Fibroblast of peridontal ligament (primary cell): ENCODE measurements at regions not wholly inside any gene's neighbourhood (a gene's known extent, or its start where the extent isn't known, plus 50 kb on each side); places are given as distances from the start of the nearest gene placed in this dataset.
A peak's percentile ranks its signal among the peaks of the same experiment; 100 is the strongest.
"Not testable (repeated sequence)": the region's sequence is repeated elsewhere in the genome, so short reads cannot be mapped to it uniquely, and the experiment has no call there.

Experiments used
- DNase-seq: peaks from one replicate; pipeline ENCODE4 v3.0.0-alpha.2; 2010; ENCODE audit errors: extremely low read depth

DNA sequence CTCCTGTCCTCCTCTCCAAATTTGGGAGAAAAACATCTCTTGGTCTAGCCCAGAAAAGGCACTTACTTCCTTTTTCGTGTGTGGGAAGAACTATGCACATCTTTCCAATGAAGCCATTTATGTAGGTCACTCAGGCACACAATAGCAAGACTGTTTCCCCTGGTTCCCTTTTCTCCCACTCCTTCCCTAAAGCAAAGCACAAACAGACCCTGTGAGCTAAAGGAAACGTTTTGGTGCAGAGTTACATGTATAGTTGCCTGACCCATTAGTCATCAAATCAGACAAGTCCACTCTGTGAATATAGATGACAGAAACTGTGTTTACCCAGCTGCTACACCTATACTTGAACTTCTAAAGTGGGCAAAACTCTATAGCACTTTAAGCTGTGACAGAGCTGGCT lies 474.6 kb downstream of the COL12A1 start:
- DNase-seq, result peak; percentile 73

DNA sequence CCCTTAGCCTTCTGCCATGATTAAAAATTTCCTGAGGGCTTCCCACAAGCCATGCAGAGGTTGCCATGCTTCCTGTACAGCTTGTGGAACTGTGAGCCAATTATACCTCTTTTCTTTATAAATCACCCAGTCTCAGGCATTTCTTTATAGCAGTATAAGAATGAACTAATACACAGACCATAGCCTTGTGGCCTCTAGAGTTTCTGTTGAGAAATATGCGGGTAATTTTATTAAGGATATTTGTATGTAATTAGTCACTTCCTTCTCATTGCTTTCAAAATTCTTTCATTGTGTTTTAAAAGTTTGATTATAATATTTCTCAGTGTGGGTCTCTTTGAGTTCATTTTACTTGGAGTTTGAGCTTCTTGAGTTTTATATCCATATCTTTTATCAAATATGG lies 484.9 kb downstream of the COL12A1 start:
- DNase-seq, result no peak

DNA sequence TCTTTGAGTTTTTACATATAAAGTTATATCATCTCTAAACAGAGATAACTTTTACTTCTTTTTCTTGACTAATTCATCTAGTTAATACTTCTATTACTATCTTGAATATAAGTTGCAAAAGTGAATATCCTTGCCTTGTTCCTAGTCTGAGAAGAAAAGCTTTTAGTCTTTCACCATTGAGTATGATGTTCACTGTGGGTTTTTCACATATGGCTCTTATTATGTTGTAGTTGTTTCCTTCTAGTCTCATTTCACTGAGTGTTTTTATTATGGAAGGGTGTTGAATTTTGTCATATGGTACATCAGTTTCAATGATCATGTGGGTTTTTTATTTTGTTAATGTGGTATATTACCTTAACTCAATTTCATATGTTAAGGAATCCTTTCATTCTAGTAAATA lies 488.3 kb downstream of the COL12A1 start:
- peak; percentile 75 for DNase-seq

- peak; percentile 83 for DNase-seq
These were observed 490.3 kb downstream of the COL12A1 start for GRCh38 chr6:74715355-74716085.

DNA sequence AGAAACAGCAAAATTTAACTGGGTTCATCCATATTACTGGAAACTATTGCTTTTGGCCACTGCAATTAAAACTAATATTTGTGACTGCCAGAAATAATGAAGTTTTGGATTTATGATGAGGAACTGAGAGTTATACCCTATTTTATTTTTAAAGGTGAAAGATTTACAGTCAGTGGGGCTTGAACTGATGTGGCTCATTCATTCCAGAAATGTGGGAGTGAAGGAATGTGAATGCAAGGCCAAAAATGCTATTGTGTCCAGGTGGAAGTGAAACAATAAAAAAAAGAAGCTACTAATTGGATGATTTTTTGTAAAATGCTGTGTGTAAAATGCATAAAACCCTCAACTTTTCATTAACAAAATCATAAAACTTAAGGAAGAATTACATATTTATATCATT lies 491.9 kb downstream of the COL12A1 start:
- DNase-seq, result no peak

GRCh38 chr6:74705451-74705850 lies 500.4 kb downstream of the COL12A1 start:
- no peak for DNase-seq

DNA sequence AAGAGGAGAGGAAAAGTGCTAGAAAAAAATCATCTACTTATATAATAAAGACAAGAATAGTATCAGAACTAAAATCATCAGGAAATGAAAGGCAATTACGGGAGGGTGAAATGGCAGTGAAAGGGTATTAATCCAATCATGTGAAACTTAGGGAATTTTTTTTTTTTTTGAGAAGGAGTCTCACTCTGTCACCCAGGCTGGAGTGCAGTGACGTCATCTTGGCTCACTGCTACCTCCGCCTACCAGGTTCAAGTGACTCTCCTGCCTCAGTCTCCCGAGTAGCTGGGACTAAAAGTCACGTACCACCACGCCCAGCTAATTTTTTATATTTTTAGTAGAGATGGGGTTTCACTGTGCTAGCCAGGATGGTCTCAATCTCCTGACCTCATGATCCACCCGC lies 501.3 kb downstream of the COL12A1 start:
- not testable (repeated sequence) for DNase-seq

GRCh38 chr6:74690365-74690764 lies 515.5 kb downstream of the COL12A1 start:
- DNase-seq, result peak; percentile 42

DNA sequence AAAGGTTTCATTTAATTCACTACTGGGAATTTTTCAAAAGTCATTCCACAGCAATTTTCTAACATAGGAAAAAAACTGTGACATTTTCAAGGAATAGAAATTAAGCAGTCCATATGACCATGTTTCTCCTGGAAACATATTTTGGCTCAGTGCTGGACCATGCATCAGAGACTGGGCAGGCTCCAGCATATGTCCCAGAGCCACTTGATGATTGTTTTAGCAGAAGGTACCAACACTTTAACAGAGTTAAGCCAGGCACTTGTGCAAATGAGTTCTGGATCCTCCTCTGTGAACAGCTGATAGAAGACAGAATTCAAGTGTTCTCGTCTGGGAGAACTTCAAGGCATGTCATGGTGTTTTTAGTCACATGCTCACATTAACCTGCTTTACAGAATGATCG lies 516.3 kb downstream of the COL12A1 start:
- DNase-seq, result no peak

DNA sequence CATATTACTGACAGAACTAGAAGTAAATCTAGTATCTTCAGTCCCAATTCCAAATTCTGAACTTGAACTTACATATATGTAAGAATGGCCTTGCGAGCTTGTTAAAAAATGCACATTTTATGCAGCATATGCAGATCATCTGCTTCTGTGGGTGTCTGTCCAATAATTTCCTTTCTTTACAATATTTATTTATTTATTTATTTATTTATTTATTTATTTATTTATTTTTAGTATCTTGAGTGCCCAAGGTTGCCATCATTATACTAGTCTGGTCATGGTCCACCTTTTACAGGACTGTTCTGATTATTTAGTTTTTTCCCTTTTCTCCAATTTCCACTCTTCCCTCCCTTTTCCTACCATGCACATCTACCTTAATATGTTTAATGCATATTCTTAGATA lies 528.4 kb downstream of the COL12A1 start:
- DNase-seq, result no peak

- no peak for DNase-seq
These were observed 528.9 kb downstream of the COL12A1 start for GRCh38 chr6:74676906-74677305.

GRCh38 chr6:74674377-74674776 lies 531.5 kb downstream of the COL12A1 start:
- DNase-seq, result no peak

- peak; percentile 100 for DNase-seq
These were observed 534.3 kb downstream of the COL12A1 start for GRCh38 chr6:74671558-74672025.

DNA sequence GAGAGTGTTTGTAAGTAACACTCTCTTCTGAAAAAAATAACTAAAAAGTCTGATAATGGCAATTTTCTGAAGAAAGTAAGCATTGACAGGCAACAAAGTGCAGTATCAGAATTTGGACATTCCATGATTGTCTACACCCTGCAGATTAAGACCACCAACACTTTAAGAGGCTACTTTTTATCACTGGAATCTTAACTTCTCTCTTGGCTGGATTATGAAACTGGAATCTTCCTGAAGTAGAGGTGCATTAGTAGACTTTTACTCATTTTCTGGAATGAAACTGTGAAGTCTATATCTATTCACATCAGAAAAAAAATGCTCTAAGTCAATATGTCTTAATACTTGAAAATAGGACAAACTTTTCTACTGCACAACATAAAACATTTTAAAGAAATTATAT lies 547.5 kb downstream of the COL12A1 start:
- DNase-seq, result no peak

DNA sequence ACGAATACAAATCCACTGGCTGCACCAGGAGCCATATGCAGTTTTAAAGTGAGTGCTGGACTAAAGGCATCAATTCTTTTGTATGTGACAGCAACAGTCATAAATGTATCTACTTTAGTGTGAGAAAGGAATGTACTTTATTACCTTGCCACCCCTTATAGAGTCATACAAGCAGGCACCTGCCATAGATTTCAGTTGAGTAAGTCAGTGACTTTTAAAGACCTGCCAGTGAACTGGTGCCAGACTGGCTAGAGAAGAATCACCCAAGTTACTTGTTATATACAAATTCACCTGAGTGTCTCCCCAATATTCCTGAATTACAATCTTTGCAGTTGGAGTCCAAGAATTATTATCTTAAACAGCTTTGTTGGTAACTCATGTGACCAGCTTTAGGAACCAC lies 547.9 kb downstream of the COL12A1 start:
- DNase-seq, result no peak

DNA sequence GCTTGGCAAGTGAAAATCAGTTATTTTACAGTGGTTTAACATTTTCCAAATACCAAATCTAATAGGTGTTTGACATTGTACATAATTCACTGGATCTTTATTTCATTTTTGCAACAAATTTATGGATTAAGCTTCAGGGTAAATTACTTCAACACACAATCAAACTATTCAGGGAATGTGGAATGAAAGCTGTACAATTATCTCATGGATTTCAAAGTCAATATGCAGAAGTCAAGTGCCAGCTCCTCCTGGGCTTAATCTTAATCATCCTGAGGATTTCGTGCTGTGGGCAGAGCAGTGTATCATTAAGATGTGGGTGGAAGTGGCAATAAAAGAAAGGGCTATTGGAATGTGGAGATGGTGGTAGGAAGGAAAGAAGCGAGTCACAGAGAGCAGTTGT lies 548.8 kb downstream of the COL12A1 start:
- DNase-seq, result peak; percentile 58

- DNase-seq, result no peak
These were observed 549.4 kb downstream of the COL12A1 start for GRCh38 chr6:74656453-74656852.

DNA sequence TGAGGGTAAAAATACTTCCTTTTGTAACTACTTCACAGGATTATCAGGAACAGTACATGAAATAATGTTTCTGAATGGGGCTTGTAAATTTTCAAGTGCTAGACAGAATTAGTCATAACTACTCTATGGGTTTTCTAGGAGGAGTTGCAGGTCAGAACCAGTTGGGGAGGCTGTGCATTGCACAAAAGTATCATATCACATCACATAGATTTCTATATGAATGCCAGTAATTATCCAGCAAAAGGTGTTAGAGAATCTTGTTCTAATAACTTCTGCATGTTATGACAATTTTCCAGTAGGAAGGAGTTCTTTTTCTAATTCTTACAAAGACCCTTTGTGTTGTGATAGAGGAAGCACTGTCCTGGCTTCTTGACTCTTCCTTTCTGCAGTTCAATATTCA lies 551.6 kb downstream of the COL12A1 start:
- DNase-seq, result no peak

GRCh38 chr6:74651948-74652842 lies 553.7 kb downstream of the COL12A1 start:
- peak; percentile 92 for DNase-seq

DNA sequence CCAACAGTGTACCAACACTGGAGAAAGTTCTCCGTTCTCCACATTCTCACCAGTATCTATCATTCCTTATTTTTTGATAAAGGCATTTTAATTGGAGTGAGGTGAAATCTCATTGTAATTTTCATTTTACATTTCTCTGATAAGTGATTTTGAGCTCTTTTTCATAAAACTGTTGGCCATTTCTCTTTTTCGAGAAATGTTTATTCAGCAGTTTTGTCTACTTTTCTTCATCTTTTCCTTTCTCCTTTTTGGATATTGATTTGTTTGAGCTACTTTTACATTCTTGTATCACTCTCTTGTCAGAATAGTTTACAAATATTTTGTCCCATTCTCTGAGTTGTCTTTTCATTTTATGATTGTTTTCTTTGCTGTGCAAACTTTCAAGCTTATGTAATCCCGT lies 555.2 kb downstream of the COL12A1 start:
- no peak for DNase-seq

DNA sequence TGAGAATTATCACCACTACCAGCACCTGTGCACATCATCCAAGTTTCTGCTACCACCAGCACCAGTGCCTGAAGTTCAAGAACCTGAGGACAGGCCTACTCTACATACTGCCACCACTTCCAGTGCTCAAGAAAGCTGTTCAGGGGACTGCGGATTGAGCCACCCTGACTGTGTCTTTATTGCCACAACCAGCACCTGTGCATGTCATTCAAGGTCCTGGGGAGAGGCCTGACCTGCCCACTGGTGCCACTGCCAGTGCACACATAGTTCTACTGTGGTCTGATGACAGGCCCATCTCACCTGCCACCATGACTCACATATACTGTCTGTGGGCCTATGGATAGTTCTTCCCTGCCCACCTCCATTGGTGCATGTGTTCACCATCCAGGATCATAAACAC lies 559.4 kb downstream of the COL12A1 start:
- no peak for DNase-seq

- DNase-seq, result no peak
These were observed 560.6 kb downstream of the COL12A1 start for GRCh38 chr6:74645108-74645849.
